ENCODE measurements at regions not wholly inside any gene's neighbourhood (a gene's known extent, or its start where the extent isn't known, plus 50 kb on each side); places are given as distances from the start of the nearest gene placed in this dataset.
A peak's percentile ranks its signal among the peaks of the same experiment; 100 is the strongest.
"Not testable (repeated sequence)": the region's sequence is repeated elsewhere in the genome, so short reads cannot be mapped to it uniquely, and the experiment has no call there.

DNA sequence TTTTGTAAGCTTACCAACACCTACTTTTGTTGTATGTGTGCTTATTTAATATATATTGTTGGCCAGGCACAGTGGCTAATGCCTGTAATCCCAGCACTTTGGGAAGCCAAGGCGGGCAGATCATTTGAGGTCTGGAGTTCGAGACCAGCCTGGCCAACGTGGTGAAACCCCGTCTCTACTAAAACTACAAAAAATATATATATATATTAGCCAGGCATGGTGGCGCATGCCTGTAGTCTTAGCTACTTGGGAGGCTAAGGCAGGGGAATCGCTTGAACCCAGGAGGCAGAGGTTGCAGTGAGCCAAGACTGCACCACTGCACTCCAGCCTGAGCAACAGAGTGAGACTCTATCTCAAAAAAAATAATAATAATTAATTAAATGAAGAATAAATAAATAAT, 142.0 kb upstream of the C1QTNF3 start:
- peaks cover 34% of the 10 kb centered on the region for H3K36me3 Mint-ChIP-seq (ENCODE audit: low read depth)
- not testable (repeated sequence) for H3K27me3 Mint-ChIP-seq; H3K9me3 Mint-ChIP-seq; H3K4me3 Mint-ChIP-seq; H3K27ac Mint-ChIP-seq; H3K4me1 Mint-ChIP-seq (ENCODE audit: low read depth)

DNA sequence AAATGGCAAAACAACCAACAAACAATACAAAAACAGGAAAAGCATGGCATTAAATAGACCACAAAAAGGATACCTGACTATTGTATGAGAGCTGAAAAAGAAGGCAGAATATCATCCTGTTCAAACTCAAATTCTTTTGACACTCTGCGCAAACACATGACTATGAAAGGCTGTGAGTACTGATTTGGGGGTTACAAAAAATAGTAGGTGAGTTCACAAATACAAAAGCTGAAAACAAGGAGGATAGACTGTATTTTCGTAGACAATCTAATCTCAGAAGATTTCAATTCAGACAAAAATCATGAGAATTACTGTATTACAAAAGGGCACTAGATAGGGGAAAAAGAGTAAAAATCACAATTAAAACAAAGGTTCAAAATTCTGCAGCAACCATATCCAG, 142.6 kb upstream of the C1QTNF3 start:
- peaks cover 30% of the 10 kb centered on the region for H3K36me3 Mint-ChIP-seq (ENCODE audit: low read depth)
- not testable (repeated sequence) for H3K27ac Mint-ChIP-seq; H3K4me3 Mint-ChIP-seq; H3K27me3 Mint-ChIP-seq; H3K9me3 Mint-ChIP-seq; H3K4me1 Mint-ChIP-seq (ENCODE audit: low read depth)

DNA sequence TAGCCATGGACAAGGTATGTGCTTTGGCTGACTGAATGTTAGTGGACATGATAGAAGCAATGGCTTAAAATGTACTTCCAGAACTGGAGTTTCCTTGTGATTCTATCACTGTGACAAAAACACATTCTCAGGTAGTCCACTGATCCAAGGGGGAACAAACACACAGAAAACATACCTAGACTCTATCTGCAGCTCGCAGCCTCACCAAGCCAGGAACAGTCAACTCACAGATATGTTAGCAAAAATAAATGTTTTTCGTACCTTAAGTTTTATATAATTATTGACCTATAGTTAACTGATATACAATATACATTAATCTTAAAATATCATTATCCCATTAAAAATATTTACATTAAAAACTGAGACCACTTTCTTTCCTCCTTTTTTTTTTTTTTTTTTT, 143.1 kb upstream of the C1QTNF3 start:
- not testable (repeated sequence) for H3K27ac Mint-ChIP-seq; H3K27me3 Mint-ChIP-seq; H3K4me3 Mint-ChIP-seq; H3K9me3 Mint-ChIP-seq; H3K4me1 Mint-ChIP-seq (ENCODE audit: low read depth)
- peaks cover 33% of the 10 kb centered on the region for H3K36me3 Mint-ChIP-seq (ENCODE audit: low read depth)

DNA sequence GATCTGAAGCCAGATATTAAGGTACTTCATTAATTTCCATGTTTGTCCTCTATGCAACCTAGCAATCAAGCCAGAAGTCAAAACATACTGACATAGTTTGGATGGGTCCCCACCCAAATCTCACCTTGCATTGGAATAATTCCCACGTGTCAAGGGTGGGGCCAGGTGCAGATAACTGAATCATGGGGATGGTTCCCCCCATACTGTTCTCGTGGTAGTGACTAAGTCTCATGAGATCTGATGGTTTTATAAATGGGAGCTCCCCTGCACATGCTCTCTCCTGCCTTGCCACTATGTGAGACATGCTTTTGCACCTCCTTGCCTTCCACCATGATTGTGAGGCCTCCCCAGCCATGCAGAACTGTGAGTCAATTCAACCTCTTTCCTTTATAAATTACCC, 143.9 kb upstream of the C1QTNF3 start:
- not testable (repeated sequence) for H3K4me1 Mint-ChIP-seq (ENCODE audit: low read depth); H3K4me3 Mint-ChIP-seq; H3K9me3 Mint-ChIP-seq; H3K27ac Mint-ChIP-seq; H3K27me3 Mint-ChIP-seq
- peaks cover 38% of the 10 kb centered on the region for H3K36me3 Mint-ChIP-seq (ENCODE audit: low read depth)

DNA sequence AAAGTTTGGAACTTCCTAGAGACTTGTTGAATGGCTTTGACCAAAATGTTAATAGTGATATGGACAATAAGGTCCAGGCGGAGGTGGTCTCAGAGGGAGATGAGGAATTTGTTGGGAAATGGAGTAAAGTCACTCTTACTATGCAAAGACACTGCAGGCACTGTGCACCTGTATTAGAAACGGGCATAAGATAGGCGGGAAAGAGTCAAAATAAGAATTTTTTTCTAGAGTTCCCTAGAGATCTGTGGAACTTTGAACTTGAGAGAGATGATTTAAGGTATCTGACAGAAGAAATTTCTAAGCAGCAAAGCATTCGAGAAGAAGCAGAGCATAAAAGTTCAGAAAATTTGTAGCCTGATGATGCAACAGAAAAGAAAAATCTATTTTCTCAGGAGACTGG, 144.4 kb upstream of the C1QTNF3 start:
- H3K4me1 Mint-ChIP-seq (ENCODE audit: low read depth); H3K27ac Mint-ChIP-seq; H3K27me3 Mint-ChIP-seq; H3K9me3 Mint-ChIP-seq; H3K4me3 Mint-ChIP-seq: not testable (repeated sequence)
- peaks cover 41% of the 10 kb centered on the region for H3K36me3 Mint-ChIP-seq (ENCODE audit: low read depth)

DNA sequence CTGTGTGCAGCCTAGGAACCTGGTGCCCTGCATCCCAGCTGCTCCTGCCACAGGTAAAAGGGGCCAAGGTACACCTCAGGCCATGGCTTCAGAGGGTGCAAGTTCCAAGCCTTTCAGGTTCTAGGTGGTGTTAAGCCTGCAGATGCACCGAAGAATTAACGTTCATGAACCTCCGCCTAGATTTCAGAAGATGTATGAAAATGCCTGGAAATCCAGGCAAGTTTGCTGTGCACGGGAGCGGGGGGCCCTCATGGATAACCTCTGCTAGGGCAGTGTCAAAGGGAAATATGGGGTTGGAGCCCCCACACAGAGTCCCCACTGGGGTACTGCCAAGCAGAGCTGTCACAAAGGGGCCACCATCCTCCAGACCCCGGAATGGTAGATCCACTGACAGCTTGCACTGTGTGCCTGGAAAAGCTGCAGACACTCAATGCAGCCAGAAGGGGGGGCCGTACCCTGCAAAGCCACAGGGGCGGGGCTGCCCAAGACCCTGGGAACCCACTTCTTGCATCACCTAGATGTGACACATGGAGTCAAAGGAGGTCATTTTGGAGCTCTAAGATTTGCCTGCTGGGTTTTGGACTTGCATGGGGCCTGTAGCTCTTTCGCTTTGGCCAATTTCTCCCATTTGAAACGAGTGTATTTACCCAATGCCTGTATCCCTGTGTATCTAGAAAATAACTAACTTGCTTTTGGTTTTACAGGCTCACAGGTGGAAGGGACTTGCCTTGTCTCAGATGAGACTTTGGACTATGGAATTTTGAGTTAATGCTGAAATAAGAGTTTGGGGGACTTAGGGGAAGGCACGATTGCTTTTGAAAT, 145.2 kb upstream of the C1QTNF3 start:
- not testable (repeated sequence) for H3K27me3 Mint-ChIP-seq; H3K4me1 Mint-ChIP-seq (ENCODE audit: low read depth); H3K4me3 Mint-ChIP-seq; H3K9me3 Mint-ChIP-seq; H3K27ac Mint-ChIP-seq
- peaks cover 40% of the 10 kb centered on the region for H3K36me3 Mint-ChIP-seq (ENCODE audit: low read depth)

DNA sequence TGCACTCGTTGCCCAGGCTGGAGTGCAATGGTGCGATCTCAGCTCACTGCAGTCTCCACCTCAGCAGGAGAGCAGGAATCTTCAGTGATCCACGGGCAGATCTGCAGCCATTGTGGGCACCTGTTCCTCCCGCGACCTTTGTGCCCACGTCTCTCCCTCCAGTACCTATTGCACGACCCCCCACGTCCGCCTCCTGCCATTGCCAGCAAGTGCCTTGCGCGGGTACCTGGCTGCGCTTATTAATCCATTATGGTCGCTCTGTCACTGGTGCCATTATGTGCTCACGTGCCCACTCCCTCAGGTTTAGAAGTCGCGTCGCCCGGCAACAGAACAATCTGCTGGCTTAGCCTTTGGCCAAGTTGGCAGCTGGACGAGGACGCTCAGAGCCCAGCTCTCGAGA, 146.2 kb upstream of the C1QTNF3 start:
- not testable (repeated sequence) for H3K9me3 Mint-ChIP-seq; H3K4me1 Mint-ChIP-seq (ENCODE audit: low read depth); H3K4me3 Mint-ChIP-seq; H3K27me3 Mint-ChIP-seq
- H3K36me3 Mint-ChIP-seq (ENCODE audit: low read depth): peaks cover 43% of the 10 kb centered on the region
- peak overlapping the region; percentile 63 for H3K27ac Mint-ChIP-seq

DNA sequence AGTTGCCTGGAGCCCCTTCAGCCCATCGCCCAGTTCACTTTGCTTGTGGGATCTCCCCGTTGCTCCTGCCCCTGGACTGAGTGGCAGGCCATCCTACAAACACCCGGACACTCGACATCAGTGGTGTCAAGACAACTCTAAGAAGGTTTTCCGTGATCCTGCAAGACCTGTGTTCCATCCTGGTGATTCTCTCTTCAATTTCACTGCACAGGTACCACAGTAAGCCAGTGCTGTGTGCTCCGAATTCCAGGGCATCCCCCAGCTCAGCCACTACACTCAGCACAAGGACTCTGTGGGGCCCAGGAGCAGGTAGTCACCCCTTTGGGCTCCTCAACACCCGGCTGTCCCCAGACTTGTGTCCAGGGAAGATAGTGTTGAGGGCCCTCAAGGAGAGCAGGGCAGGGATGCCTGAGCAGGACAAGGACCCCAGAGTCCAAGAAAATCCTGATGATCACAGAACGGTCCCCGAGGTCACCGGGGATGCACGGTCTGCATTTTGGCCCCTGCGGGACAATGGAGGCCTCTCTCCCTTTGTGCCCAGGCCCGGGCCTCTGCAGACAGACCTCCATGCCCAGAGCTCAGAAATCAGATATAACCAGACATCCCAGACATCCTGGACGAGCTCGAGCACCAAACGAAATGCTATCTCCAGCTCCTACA, 146.9 kb upstream of the C1QTNF3 start:
- H3K27me3 Mint-ChIP-seq, H3K27ac Mint-ChIP-seq: not testable (repeated sequence)
- H3K36me3 Mint-ChIP-seq (ENCODE audit: low read depth): peaks cover 42% of the 10 kb centered on the region

DNA sequence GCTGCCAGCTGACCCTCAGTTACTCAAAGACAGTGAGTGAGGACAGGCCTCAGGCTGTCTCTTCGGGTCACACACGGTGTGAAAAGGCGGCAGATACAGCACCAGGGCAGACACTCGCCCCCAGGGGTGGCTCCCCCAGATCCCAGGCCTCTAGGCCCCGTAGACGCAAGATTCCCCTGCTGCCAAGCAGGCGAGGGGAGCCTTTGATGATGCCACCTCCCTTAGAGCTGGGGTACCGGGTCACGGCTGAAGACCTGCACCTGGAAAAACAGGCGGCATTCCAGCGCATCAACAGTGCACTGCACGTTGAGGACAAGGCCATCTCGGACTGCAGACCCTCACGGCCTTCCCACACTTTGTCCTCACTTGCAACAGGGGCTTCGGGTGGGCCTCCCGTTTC, 147.5 kb upstream of the C1QTNF3 start:
- H3K27me3 Mint-ChIP-seq; H3K4me1 Mint-ChIP-seq (ENCODE audit: low read depth); H3K27ac Mint-ChIP-seq; H3K4me3 Mint-ChIP-seq; H3K9me3 Mint-ChIP-seq: not testable (repeated sequence)
- H3K36me3 Mint-ChIP-seq (ENCODE audit: low read depth): peaks cover 42% of the 10 kb centered on the region

More for the DNA sequence above, 146.9 kb upstream of the C1QTNF3 start:
- H3K9me3 Mint-ChIP-seq; H3K4me1 Mint-ChIP-seq (ENCODE audit: low read depth); H3K4me3 Mint-ChIP-seq: not testable (repeated sequence)

DNA sequence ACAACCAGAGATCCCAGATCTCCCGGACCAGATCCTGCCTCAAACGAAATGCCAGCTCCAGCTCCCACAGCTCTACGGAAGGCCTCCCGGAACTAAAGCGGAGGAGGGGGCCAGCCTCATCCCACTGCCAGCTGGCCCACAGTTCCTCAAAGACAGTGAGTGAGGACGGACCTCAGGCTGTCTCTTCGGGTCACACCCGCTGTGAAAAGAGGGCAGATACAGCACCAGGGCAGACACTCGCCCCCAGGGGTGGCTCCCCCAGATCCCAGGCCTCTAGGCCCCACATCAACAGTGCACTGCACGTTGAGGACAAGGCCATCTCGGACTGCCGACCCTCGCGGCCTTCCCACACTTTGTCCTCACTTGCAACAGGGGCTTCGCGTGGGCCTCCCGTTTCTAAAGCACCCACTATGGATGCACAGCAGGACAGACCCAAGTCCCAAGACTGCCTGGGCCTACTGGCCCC, 148.3 kb upstream of the C1QTNF3 start:
- not testable (repeated sequence) for H3K4me3 Mint-ChIP-seq; H3K9me3 Mint-ChIP-seq; H3K27ac Mint-ChIP-seq; H3K27me3 Mint-ChIP-seq; H3K4me1 Mint-ChIP-seq (ENCODE audit: low read depth)
- peaks cover 46% of the 10 kb centered on the region for H3K36me3 Mint-ChIP-seq (ENCODE audit: low read depth)

DNA sequence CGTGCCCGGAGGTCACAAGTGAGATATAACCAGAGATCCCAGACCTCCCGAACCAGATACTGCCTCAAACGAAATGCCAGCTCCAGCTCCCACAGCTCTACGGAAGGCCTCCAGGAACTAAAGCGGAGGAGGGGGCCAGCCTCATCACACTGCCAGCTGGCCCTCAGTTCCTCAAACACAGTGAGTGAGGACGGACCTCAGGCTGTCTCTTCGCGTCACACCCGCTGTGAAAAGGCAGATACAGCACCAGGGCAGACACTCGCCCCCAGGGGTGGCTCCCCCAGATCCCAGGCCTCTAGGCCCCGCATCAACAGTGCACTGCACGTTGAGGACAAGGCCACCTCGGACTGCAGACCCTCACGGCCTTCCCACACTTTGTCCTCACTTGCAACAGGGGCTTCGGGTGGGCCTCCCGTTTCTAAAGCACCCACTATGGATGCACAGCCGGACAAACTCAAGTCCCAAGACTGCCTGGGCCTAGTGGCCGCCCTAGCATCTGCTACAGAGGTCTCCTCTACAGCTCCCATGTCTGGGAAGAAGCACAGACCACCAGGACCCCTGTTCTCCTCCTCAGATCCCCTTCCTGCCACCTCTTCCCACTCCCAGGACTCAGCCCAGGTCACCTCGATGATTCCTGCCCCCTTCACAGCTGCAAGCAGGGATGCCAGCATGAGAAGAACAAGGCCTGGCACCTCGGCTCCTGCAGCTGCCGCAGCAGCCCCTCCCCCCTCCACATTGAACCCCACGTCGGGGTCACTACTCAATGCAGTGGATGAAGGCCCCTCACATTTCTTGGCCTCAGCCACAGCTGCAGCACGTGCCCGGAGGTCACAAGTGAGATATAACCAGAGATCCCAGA, 149.3 kb upstream of the C1QTNF3 start:
- H3K27ac Mint-ChIP-seq; H3K4me1 Mint-ChIP-seq (ENCODE audit: low read depth); H3K4me3 Mint-ChIP-seq; H3K9me3 Mint-ChIP-seq; H3K27me3 Mint-ChIP-seq: not testable (repeated sequence)
- peaks cover 44% of the 10 kb centered on the region for H3K36me3 Mint-ChIP-seq (ENCODE audit: low read depth)

DNA sequence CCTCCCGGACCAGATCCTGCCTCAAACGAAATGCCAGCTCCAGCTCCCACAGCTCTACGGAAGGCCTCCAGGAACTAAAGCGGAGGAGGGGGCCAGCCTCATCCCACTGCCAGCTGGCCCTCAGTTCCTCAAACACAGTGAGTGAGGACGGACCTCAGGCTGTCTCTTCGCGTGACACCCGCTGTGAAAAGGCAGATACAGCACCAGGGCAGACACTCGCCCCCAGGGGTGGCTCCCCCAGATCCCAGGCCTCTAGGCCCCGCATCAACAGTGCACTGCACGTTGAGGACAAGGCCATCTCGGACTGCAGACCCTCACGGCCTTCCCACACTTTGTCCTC, 149.9 kb upstream of the C1QTNF3 start:
- H3K27ac Mint-ChIP-seq; H3K4me3 Mint-ChIP-seq; H3K9me3 Mint-ChIP-seq; H3K27me3 Mint-ChIP-seq; H3K4me1 Mint-ChIP-seq (ENCODE audit: low read depth): not testable (repeated sequence)
- H3K36me3 Mint-ChIP-seq (ENCODE audit: low read depth): peaks cover 39% of the 10 kb centered on the region

DNA sequence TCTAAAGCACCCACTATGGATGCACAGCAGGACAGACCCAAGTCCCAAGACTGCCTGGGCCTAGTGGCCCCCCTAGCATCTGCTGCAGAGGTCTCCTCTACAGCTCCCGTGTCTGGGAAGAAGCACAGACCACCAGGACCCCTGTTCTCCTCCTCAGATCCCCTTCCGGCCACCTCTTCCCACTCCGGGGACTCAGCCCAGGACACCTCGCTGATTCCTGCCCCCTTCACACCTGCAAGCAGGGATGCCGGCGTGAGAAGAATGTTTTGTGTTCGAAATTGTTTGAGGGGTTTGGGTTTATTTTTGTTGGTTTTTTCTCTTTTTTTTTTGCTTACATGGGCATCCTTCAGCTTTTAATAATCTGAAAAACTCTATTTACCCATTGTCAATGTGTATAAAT, 150.3 kb upstream of the C1QTNF3 start:
- H3K4me3 Mint-ChIP-seq; H3K4me1 Mint-ChIP-seq (ENCODE audit: low read depth); H3K9me3 Mint-ChIP-seq; H3K27me3 Mint-ChIP-seq; H3K27ac Mint-ChIP-seq: not testable (repeated sequence)
- peaks cover 36% of the 10 kb centered on the region for H3K36me3 Mint-ChIP-seq (ENCODE audit: low read depth)

DNA sequence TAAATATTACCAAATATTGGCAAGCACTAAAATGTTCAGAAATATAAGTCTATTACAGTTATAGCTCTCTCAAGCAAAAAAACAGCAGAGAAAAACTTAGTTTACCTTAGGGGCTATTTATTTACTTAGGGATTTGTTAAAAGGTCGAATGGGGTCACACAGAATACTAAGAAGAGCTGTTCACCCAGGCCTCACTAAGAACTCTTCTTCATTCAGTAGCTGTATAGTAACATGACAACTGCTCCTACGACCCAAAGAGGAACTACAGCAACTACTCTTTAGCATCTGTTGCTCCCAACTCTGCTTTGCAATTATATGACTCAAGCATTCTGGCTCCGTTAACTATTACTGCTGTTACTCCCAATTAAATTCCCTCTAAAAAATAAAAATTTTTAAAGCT, 150.8 kb upstream of the C1QTNF3 start:
- H3K9me3 Mint-ChIP-seq; H3K27me3 Mint-ChIP-seq; H3K27ac Mint-ChIP-seq; H3K4me3 Mint-ChIP-seq; H3K4me1 Mint-ChIP-seq (ENCODE audit: low read depth): not testable (repeated sequence)
- H3K36me3 Mint-ChIP-seq (ENCODE audit: low read depth): peaks cover 36% of the 10 kb centered on the region

DNA sequence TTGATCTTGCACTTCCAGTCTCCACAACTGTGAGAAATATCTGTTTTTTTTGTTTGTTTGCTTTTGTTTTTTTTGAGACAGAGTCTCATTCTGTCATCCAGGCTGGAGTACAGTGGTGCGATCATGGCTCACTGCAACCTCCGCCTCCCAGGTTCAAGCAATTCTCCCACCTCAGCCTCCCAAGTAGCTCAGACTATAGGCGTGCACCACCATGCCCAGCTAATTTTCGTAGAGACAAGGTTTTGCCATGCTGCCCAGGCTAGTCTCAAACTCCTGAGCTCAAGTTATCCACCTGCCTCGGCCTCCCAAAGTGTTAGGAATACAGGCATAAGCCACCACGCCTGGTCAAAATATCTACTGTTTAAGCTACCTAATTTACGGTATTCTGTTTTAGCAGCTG, 153.1 kb upstream of the C1QTNF3 start:
- not testable (repeated sequence) for H3K9me3 Mint-ChIP-seq; H3K4me1 Mint-ChIP-seq (ENCODE audit: low read depth); H3K27me3 Mint-ChIP-seq; H3K27ac Mint-ChIP-seq; H3K4me3 Mint-ChIP-seq
- peaks cover 24% of the 10 kb centered on the region for H3K36me3 Mint-ChIP-seq (ENCODE audit: low read depth)
